HUES6 (cell line): ENCODE measurements at regions not wholly inside any gene's neighbourhood (a gene's known extent, or its start where the extent isn't known, plus 50 kb on each side); places are given as distances from the start of the nearest gene placed in this dataset.

ENCODE experiments used
- H3K27ac ChIP-seq: 2 replicates; pipeline ENCODE4 v1.7.0; 2013; ENCODE audit warnings: low read depth, mild to moderate bottlenecking, low read length, inconsistent platforms
- H3K27me3 ChIP-seq: 2 replicates; pipeline ENCODE4 v1.6.1; 2013; ENCODE audit warnings: low read length; ENCODE audit not compliant: control insufficient read depth, insufficient read depth
- H3K36me3 ChIP-seq: 2 replicates; pipeline ENCODE4 v1.6.1; 2013; ENCODE audit warnings: low read length; ENCODE audit not compliant: control insufficient read depth, insufficient read depth
- H3K4me1 ChIP-seq: 2 replicates; pipeline ENCODE4 v1.6.1; 2013; ENCODE audit warnings: low read length; ENCODE audit not compliant: control insufficient read depth, insufficient read depth
- H3K4me3 ChIP-seq: 2 replicates; pipeline ENCODE4 v1.5.1; 2013; ENCODE audit warnings: low read depth, low read length
- H3K9ac ChIP-seq: one replicate; pipeline ENCODE4 v1.6.1; 2013; ENCODE audit warnings: mild to moderate bottlenecking, low read length
- H3K9me3 ChIP-seq: 2 replicates; pipeline ENCODE4 v1.6.1; 2013; ENCODE audit warnings: low read depth, low read length; ENCODE audit not compliant: control insufficient read depth, insufficient read depth

- Histone ChIP-seq H3K27ac (no peak overlapping the region), H3K4me1 (no peaks in the 10 kb centered on the region), H3K9me3 (no peaks in the 10 kb centered on the region), H3K9ac (no peak overlapping the region), H3K36me3 (no peaks in the 10 kb centered on the region), H3K4me3 (no peak overlapping the region), H3K27me3 (no peaks in the 10 kb centered on the region)
These were observed 105.6 kb downstream of the BTBD3 start for GRCh38 chr20:12023194-12023795.

GRCh38 chr20:12028771-12029170, 111.1 kb downstream of the BTBD3 start:
- H3K9me3 ChIP-seq: no peaks in the 10 kb centered on the region
- H3K4me1 ChIP-seq: no peaks in the 10 kb centered on the region
- no peak overlapping the region for H3K4me3 ChIP-seq
- H3K27ac ChIP-seq: no peak overlapping the region
- no peak overlapping the region for H3K9ac ChIP-seq
- no peaks in the 10 kb centered on the region for H3K27me3 ChIP-seq
- H3K36me3 ChIP-seq: no peaks in the 10 kb centered on the region

GRCh38 chr20:12030470-12030869, 112.8 kb downstream of the BTBD3 start:
- Histone ChIP-seq H3K27ac (no peak overlapping the region), H3K4me3 (no peak overlapping the region), H3K36me3 (no peaks in the 10 kb centered on the region), H3K4me1 (no peaks in the 10 kb centered on the region), H3K9ac (no peak overlapping the region), H3K9me3 (no peaks in the 10 kb centered on the region), H3K27me3 (no peaks in the 10 kb centered on the region)

GRCh38 chr20:12036142-12036541, 118.4 kb downstream of the BTBD3 start:
- Histone ChIP-seq H3K4me3 (no peak overlapping the region), H3K27me3 (no peaks in the 10 kb centered on the region), H3K9me3 (no peaks in the 10 kb centered on the region), H3K36me3 (no peaks in the 10 kb centered on the region), H3K27ac (no peak overlapping the region), H3K9ac (no peak overlapping the region), H3K4me1 (no peaks in the 10 kb centered on the region)

- Histone ChIP-seq H3K9me3 (no peaks in the 10 kb centered on the region), H3K36me3 (no peaks in the 10 kb centered on the region), H3K4me3 (no peak overlapping the region), H3K9ac (no peak overlapping the region), H3K27me3 (no peaks in the 10 kb centered on the region), H3K4me1 (no peaks in the 10 kb centered on the region), H3K27ac (no peak overlapping the region)
These were observed 119.8 kb downstream of the BTBD3 start for GRCh38 chr20:12037521-12037920.

GRCh38 chr20:12040261-12040660, 122.6 kb downstream of the BTBD3 start:
- Histone ChIP-seq H3K4me1 (no peaks in the 10 kb centered on the region), H3K36me3 (no peaks in the 10 kb centered on the region), H3K27me3 (no peaks in the 10 kb centered on the region), H3K9ac (no peak overlapping the region), H3K27ac (no peak overlapping the region), H3K9me3 (no peaks in the 10 kb centered on the region), H3K4me3 (no peak overlapping the region)

GRCh38 chr20:12044969-12045368, 127.3 kb downstream of the BTBD3 start:
- Histone ChIP-seq H3K9me3 (no peaks in the 10 kb centered on the region), H3K4me1 (no peaks in the 10 kb centered on the region), H3K4me3 (no peak overlapping the region), H3K9ac (no peak overlapping the region), H3K36me3 (no peaks in the 10 kb centered on the region), H3K27me3 (no peaks in the 10 kb centered on the region), H3K27ac (no peak overlapping the region)

- no peak overlapping the region for H3K9ac ChIP-seq
- H3K4me3 ChIP-seq: no peak overlapping the region
- no peaks in the 10 kb centered on the region for H3K9me3 ChIP-seq
- no peak overlapping the region for H3K27ac ChIP-seq
- H3K27me3 ChIP-seq: no peaks in the 10 kb centered on the region
- no peaks in the 10 kb centered on the region for H3K36me3 ChIP-seq
- no peaks in the 10 kb centered on the region; the same call in 1 of the 2 replicates for H3K4me1 ChIP-seq
These were observed 130.2 kb downstream of the BTBD3 start for GRCh38 chr20:12047838-12048432.

- no peaks in the 10 kb centered on the region for H3K36me3 ChIP-seq
- H3K4me1 ChIP-seq: peaks cover 3% of the 10 kb centered on the region; the same call in 1 of the 2 replicates
- H3K27ac ChIP-seq: no peak overlapping the region
- no peaks in the 10 kb centered on the region for H3K27me3 ChIP-seq
- H3K9ac ChIP-seq: no peak overlapping the region
- no peak overlapping the region for H3K4me3 ChIP-seq
- H3K9me3 ChIP-seq: no peaks in the 10 kb centered on the region
These were observed 131.4 kb downstream of the BTBD3 start for GRCh38 chr20:12049125-12049524.

- H3K36me3 ChIP-seq: no peaks in the 10 kb centered on the region
- no peak overlapping the region for H3K4me3 ChIP-seq
- peaks cover 3% of the 10 kb centered on the region; the same call in 1 of the 2 replicates for H3K4me1 ChIP-seq
- no peak overlapping the region for H3K9ac ChIP-seq
- no peaks in the 10 kb centered on the region for H3K27me3 ChIP-seq
- H3K9me3 ChIP-seq: no peaks in the 10 kb centered on the region
- no peak overlapping the region for H3K27ac ChIP-seq
These were observed 133.8 kb downstream of the BTBD3 start for GRCh38 chr20:12051206-12052163.

GRCh38 chr20:12053353-12053752, 135.7 kb downstream of the BTBD3 start:
- Histone ChIP-seq H3K4me3 (no peak overlapping the region), H3K27me3 (no peaks in the 10 kb centered on the region), H3K36me3 (no peaks in the 10 kb centered on the region), H3K27ac (no peak overlapping the region), H3K4me1 (peaks cover 7% of the 10 kb centered on the region; the same call in 1 of the 2 replicates), H3K9me3 (no peaks in the 10 kb centered on the region), H3K9ac (no peak overlapping the region)
